K562 (cell line): ENCODE measurements at regions not wholly inside any gene's neighbourhood (a gene's known extent, or its start where the extent isn't known, plus 50 kb on each side); places are given as distances from the start of the nearest gene placed in this dataset.

Source experiments
- CTCF ChIP-seq, 3 experiments: IDR thresholded peaks in 2 of 3; conservative IDR thresholded peaks in 1 of 3; 2 replicates each; pipeline ENCODE4 v1.5.1; 2011 to 2012; ENCODE audit warnings: low read length in 3 of 3, mild to moderate bottlenecking in 3 of 3, control low read depth in 2 of 3, improper control_type of control experiment in 1 of 3, inconsistent platforms in 1 of 3, low read depth in 1 of 3, mixed read lengths in 1 of 3, moderate library complexity in 1 of 3; ENCODE audit not compliant: insufficient read depth in 2 of 3
- ETS2 ChIP-seq: IDR thresholded peaks from 2 replicates; pipeline ENCODE4 v1.6.1; 2016; ENCODE audit warnings: borderline replicate concordance, missing genetic modification characterization, mild to moderate bottlenecking, moderate library complexity, missing compliant biosample characterization; ENCODE audit not compliant: poor library complexity, severe bottlenecking
- JUNB ChIP-seq: fragments of 450-650 bp; formaldehyde crosslinking; conservative IDR thresholded peaks from 2 replicates; pipeline ENCODE4 v1.4.0; 2020; ENCODE audit warnings: mild to moderate bottlenecking
- RCOR1 ChIP-seq, 2 experiments: IDR thresholded peaks; 2 replicates each; pipeline ENCODE4 v1.6.1; 2012; ENCODE audit warnings: low read depth in 2 of 2, low read length in 2 of 2, borderline replicate concordance in 1 of 2, improper control_type of control experiment in 1 of 2
- TARDBP ChIP-seq: fragments of 450-650 bp; IDR thresholded peaks from 2 replicates; pipeline ENCODE4 v1.6.1; 2016
- ZBED1 ChIP-seq: IDR thresholded peaks from 2 replicates; pipeline ENCODE4 v1.6.1; 2014
- ZNF24 ChIP-seq: fragments of 450-650 bp; IDR thresholded peaks from 2 replicates; pipeline ENCODE4 v1.6.1; 2016
- ZSCAN32 ChIP-seq: fragments of 450-650 bp; formaldehyde crosslinking; IDR thresholded peaks from 2 replicates; pipeline ENCODE4 v1.4.0; 2020; ENCODE audit warnings: mild to moderate bottlenecking, moderate library complexity

GRCh38 chr20:62536871-62537401 is 61.1 kb upstream of the GATA5 start:
- TF ChIP-seq RCOR1 (IDR thresholded peaks at IDR 0.05; ENCODE audit: borderline replicate concordance in 1 of 2, low read depth in 2 of 2, low read length in 2 of 2), result no peak
- no peak for TF ChIP-seq ZNF24
- no peak for TF ChIP-seq ZBED1
- no peak for TF ChIP-seq JUNB
- no peak for TF ChIP-seq ZSCAN32
- no peak for TF ChIP-seq TARDBP
- TF ChIP-seq CTCF (IDR thresholded peaks at IDR 0.05 in 2 of 3, conservative IDR thresholded peaks at IDR 0.05 in 1 of 3; ENCODE audit: insufficient read depth in 2 of 3, low read depth in 1 of 3, low read length in 3 of 3), result no peak
- TF ChIP-seq ETS2 (tag), result no peak
